Neural progenitor cell (in vitro differentiated cells): ENCODE measurements at regions not wholly inside any gene's neighbourhood (a gene's known extent, or its start where the extent isn't known, plus 50 kb on each side); places are given as distances from the start of the nearest gene placed in this dataset.

Experiments
- EZH2phosphoT487 ChIP-seq: fragments of 200-600 bp; sonication (generic); IDR thresholded peaks from 2 replicates; pipeline ENCODE4 v1.6.1; 2017; ENCODE audit warnings: antibody characterized with exemption
- TF ChIP-seq, protein P1 (sequence below): fragments of 200-600 bp; sonication (generic); IDR thresholded peaks from 2 replicates; pipeline ENCODE4 v1.5.1; 2017; ENCODE audit warnings: antibody characterized with exemption, mild to moderate bottlenecking

DNA sequence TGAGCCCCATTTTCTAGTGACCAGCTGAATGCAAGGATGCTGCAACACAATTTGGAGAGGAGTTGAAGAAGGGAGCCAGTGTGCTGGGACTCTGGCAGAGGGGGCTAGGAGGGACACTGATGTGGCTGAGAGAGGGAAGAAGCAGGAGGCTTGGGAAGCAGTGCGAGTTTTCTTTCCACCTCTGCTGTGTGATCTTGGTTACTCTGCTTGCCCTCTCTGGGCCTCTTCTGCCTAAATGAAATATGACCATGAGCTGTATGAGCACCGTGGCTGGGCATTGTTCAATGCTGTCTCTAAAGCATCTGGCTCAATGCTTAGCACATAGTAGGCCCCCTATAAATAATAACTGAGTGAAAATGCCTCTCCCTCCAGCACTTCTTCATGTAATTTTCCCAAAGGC lies 65.3 kb upstream of the PAX7 start:
- TF ChIP-seq, protein P1, sequence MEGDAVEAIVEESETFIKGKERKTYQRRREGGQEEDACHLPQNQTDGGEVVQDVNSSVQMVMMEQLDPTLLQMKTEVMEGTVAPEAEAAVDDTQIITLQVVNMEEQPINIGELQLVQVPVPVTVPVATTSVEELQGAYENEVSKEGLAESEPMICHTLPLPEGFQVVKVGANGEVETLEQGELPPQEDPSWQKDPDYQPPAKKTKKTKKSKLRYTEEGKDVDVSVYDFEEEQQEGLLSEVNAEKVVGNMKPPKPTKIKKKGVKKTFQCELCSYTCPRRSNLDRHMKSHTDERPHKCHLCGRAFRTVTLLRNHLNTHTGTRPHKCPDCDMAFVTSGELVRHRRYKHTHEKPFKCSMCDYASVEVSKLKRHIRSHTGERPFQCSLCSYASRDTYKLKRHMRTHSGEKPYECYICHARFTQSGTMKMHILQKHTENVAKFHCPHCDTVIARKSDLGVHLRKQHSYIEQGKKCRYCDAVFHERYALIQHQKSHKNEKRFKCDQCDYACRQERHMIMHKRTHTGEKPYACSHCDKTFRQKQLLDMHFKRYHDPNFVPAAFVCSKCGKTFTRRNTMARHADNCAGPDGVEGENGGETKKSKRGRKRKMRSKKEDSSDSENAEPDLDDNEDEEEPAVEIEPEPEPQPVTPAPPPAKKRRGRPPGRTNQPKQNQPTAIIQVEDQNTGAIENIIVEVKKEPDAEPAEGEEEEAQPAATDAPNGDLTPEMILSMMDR: no peak
- no peak for TF ChIP-seq EZH2phosphoT487
